ENCODE measurements at regions not wholly inside any gene's neighbourhood (a gene's known extent, or its start where the extent isn't known, plus 50 kb on each side); places are given as distances from the start of the nearest gene placed in this dataset.

- POLR2A ChIA-PET = no interaction called here
- CTCF ChIA-PET (ENCODE audit: low intra/inter-chr PET ratio) = no interaction called here
- peaks cover 0 to 13% of the 10 kb centered on the region in 2 experiments; a peak in 2 of 5 replicates for H3K27me3 ChIP-seq (ENCODE audit: control insufficient read depth in 2 of 2, insufficient read depth in 2 of 2, low read length in 2 of 2)
- BruUV-seq (replicated peaks) = no TSS peak
- H3K4me3 ChIP-seq = no peak overlapping the region
- no peaks in the 10 kb centered on the region for H3K4me1 ChIP-seq (replicated peaks in 1 of 2; ENCODE audit: control insufficient read depth in 2 of 2, insufficient read depth in 2 of 2, low read length in 2 of 2)
- no peak for DNase-seq (ENCODE audit: extremely low read depth in 1 of 4, low spot score in 3 of 4)
- H3K9ac ChIP-seq (ENCODE audit: insufficient read depth in 1 of 2, low read depth in 2 of 2, low read length in 2 of 2) = no peak overlapping the region
- no peaks in the 10 kb centered on the region for H3K9me1 ChIP-seq (ENCODE audit: control insufficient read depth, insufficient read depth, low read length)
- no peaks in the 10 kb centered on the region for H3K36me3 ChIP-seq (ENCODE audit: control insufficient read depth, insufficient read depth, low read length)
- no peaks in the 10 kb centered on the region for H4K20me1 ChIP-seq (replicated peaks; ENCODE audit: control insufficient read depth, insufficient read depth, low read length)
- intact Hi-C loops (cut with micrococcal nuclease) = no loop called here
- 1% methylated on average over 6 of the region's 6 CpGs for WGBS (ENCODE audit: insufficient coverage, low coverage, missing lambda C conversion rate)
- no peaks in the 10 kb centered on the region for H3K9me3 ChIP-seq (replicated peaks; ENCODE audit: control insufficient read depth, insufficient read depth, low read depth, low read length)
- no peak for ATAC-seq
- no peak for TF ChIP-seq FOXJ3 (CRISPR knock-in tag; IDR thresholded peaks at IDR 0.05)
- no peak for TF ChIP-seq ZNF785 (CRISPR knock-in tag; IDR thresholded peaks at IDR 0.05)
- no peak for TF ChIP-seq ZNF589 (CRISPR knock-in tag; IDR thresholded peaks at IDR 0.05; ENCODE audit: low read depth)
- TF ChIP-seq ARID3A (IDR thresholded peaks at IDR 0.05; ENCODE audit: borderline replicate concordance, low read depth, low read length) = no peak
- no peak for TF ChIP-seq PBX2 (CRISPR knock-in tag; IDR thresholded peaks at IDR 0.05; ENCODE audit: low read depth)
- TF ChIP-seq PBX2 (tag; conservative IDR thresholded peaks at IDR 0.05; ENCODE audit: low read depth) = no peak
- TF ChIP-seq STAT5A (IDR thresholded peaks at IDR 0.05; ENCODE audit: borderline replicate concordance, low read length) = no peak
- no peak for TF ChIP-seq ZBTB34 (CRISPR knock-in tag; IDR thresholded peaks at IDR 0.05)
- no peak for TF ChIP-seq NR2C2 (CRISPR knock-in tag; IDR thresholded peaks at IDR 0.05)
- no peak for TF ChIP-seq NR2C2 (tag; IDR thresholded peaks at IDR 0.05)
- no peak overlapping the region for H2AFZ ChIP-seq (ENCODE audit: low read depth, low read length)
- no peaks in the 10 kb centered on the region for H3K79me2 ChIP-seq (ENCODE audit: control insufficient read depth, insufficient read depth, low read length)
- no peak for FAIRE-seq
- in situ Hi-C loops (cut with MboI) = no loop called here
- H3K4me2 ChIP-seq (ENCODE audit: insufficient read depth, low read length) = no peak overlapping the region
- H3K27ac ChIP-seq (ENCODE audit: extremely low read depth, low read depth, low read length) = no peak overlapping the region
Measured at GRCh38 chr10:44576702-44577191, 191.8 kb upstream of the CXCL12 start.

Measured in K562 (cell line).